ENCODE measurements at regions not wholly inside any gene's neighbourhood (a gene's known extent, or its start where the extent isn't known, plus 50 kb on each side); places are given as distances from the start of the nearest gene placed in this dataset.

DNA sequence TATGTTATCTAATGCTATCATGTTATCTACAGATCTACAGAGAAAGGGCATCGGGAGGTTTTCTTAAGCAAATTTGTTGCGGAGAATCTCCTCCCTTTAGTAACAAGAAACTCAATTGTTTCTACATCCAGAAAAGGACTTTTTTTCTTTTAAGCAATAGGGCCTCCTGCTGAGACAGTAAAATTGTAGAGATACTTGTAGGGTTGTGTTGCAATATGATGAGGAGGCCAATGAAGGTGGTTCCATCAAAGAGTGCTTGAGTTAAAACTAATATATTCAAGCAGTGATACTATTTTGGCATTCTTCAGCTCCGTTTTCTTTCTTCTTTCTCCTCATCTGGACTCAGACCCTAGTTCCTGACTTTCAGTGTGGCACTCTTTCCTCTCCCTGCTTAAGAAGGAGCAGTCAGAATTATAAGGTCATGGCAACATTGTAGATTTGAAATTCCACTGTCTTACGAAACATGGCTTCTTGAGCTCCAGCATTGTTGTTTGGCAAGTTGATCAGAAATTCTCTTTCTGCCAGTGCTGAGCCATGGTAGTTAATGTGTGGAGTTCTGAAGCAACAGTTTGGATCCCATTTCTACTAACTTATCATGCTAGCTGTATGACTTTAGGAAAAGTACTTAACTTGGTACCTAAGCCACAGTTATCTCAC, 202.0 kb upstream of the SLC14A2 start:
- Histone ChIP-seq H3K4me2 (ENCODE audit: insufficient read depth, low read length) (no peak overlapping the region), H3K9ac (replicated peaks; ENCODE audit: extremely low read depth, insufficient read depth, low read length) (no peak overlapping the region), H3K9me1 (replicated peaks; ENCODE audit: control insufficient read depth, extremely low read depth, insufficient read depth, low read length) (no peaks in the 10 kb centered on the region), H3K27ac (ENCODE audit: insufficient read depth, low read depth, low read length) (no peak overlapping the region), H3K79me2 (ENCODE audit: control insufficient read depth, insufficient read depth, low read length) (no peaks in the 10 kb centered on the region), H3K4me3 (replicated peaks in 1 of 3; ENCODE audit: insufficient read depth in 1 of 3, low read depth in 1 of 3, low read length in 3 of 3) (no peak overlapping the region), H3K27me3 (ENCODE audit: control insufficient read depth in 2 of 2, insufficient read depth in 2 of 2, low read length in 2 of 2) (no peaks in the 10 kb centered on the region), H3K4me1 (ENCODE audit: control insufficient read depth, extremely low read depth, insufficient read depth, low read length) (no peaks in the 10 kb centered on the region), H3K36me3 (ENCODE audit: control insufficient read depth in 2 of 2, extremely low read depth in 1 of 2, insufficient read depth in 2 of 2, low read length in 2 of 2) (no peaks in the 10 kb centered on the region), H3K9me3 (replicated peaks; ENCODE audit: control insufficient read depth, insufficient read depth, low read length) (no peaks in the 10 kb centered on the region), H2AFZ (ENCODE audit: low read depth, low read length) (no peak overlapping the region), H4K20me1 (replicated peaks; ENCODE audit: control insufficient read depth, extremely low read depth, insufficient read depth, low read length) (no peaks in the 10 kb centered on the region)
- intact Hi-C loops (cut with micrococcal nuclease) (no loop called here), dilution Hi-C loops (cut with MboI; ENCODE audit: extremely low pct_ligation_motif_present, low sequenced_read_pairs) (no loop called here)
- BruUV-seq (replicated peaks), result no TSS peak
- DNase-seq (ENCODE audit: low read depth, low spot score) (no peak), FAIRE-seq (no peak)
- ChIA-PET POLR2A (no interaction called here), CTCF (no interaction called here)
- TF ChIP-seq MYC (IDR thresholded peaks at IDR 0.05; ENCODE audit: low read depth, low read length) (no peak), JUN (IDR thresholded peaks at IDR 0.05; ENCODE audit: borderline replicate concordance, insufficient read depth, insufficient read length, low read depth) (no peak), POLR2A (IDR thresholded peaks at IDR 0.05; ENCODE audit: low read depth, low read length) (no peak), FOS (IDR thresholded peaks at IDR 0.05; ENCODE audit: borderline replicate concordance, insufficient read depth, low read length) (no peak), POLR2AphosphoS5 (IDR thresholded peaks at IDR 0.05; ENCODE audit: insufficient read depth, low read depth, low read length) (no peak), GATA2 (IDR thresholded peaks at IDR 0.05; ENCODE audit: insufficient read depth, insufficient read length, low read depth, low read length) (no peak), EZH2 (IDR thresholded peaks at IDR 0.05; ENCODE audit: borderline replicate concordance, low read depth, low read length, severe bottlenecking) (no peak)
- TF ChIP-seq, protein P1, sequence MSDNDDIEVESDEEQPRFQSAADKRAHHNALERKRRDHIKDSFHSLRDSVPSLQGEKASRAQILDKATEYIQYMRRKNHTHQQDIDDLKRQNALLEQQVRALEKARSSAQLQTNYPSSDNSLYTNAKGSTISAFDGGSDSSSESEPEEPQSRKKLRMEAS (IDR thresholded peaks at IDR 0.05; ENCODE audit: insufficient read depth, insufficient read length), result no peak
- TF ChIP-seq, protein P2, sequence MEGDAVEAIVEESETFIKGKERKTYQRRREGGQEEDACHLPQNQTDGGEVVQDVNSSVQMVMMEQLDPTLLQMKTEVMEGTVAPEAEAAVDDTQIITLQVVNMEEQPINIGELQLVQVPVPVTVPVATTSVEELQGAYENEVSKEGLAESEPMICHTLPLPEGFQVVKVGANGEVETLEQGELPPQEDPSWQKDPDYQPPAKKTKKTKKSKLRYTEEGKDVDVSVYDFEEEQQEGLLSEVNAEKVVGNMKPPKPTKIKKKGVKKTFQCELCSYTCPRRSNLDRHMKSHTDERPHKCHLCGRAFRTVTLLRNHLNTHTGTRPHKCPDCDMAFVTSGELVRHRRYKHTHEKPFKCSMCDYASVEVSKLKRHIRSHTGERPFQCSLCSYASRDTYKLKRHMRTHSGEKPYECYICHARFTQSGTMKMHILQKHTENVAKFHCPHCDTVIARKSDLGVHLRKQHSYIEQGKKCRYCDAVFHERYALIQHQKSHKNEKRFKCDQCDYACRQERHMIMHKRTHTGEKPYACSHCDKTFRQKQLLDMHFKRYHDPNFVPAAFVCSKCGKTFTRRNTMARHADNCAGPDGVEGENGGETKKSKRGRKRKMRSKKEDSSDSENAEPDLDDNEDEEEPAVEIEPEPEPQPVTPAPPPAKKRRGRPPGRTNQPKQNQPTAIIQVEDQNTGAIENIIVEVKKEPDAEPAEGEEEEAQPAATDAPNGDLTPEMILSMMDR (IDR thresholded peaks at IDR 0.05; ENCODE audit: extremely low read depth in 1 of 2, insufficient read depth in 1 of 2, low read depth in 1 of 2, low read length in 2 of 2), result no peak

Data from endothelial cell of umbilical vein (primary cell).